ENCODE measurements at regions not wholly inside any gene's neighbourhood (a gene's known extent, or its start where the extent isn't known, plus 50 kb on each side); places are given as distances from the start of the nearest gene placed in this dataset.
"Not testable (repeated sequence)": the region's sequence is repeated elsewhere in the genome, so short reads cannot be mapped to it uniquely, and the experiment has no call there.

GRCh38 chr13:50729177-50729576 is 114.3 kb downstream of the DLEU7 start:
- DNase-seq = no peak

GRCh38 chr13:50730496-50731351 is 112.8 kb downstream of the DLEU7 start:
- no peak for DNase-seq

GRCh38 chr13:50731400-50731799 is 112.1 kb downstream of the DLEU7 start:
- DNase-seq = no peak

- no peak for DNase-seq
Observed at GRCh38 chr13:50732712-50733111, 110.8 kb downstream of the DLEU7 start.

GRCh38 chr13:50733392-50733791 is 110.1 kb downstream of the DLEU7 start:
- no peak for DNase-seq

- DNase-seq = no peak
Observed at GRCh38 chr13:50735071-50735470, 108.4 kb downstream of the DLEU7 start.

GRCh38 chr13:50740052-50740741 is 103.3 kb downstream of the DLEU7 start:
- DNase-seq = no peak

GRCh38 chr13:50742353-50742752 is 101.1 kb downstream of the DLEU7 start:
- DNase-seq = no peak

- no peak for DNase-seq
Observed at GRCh38 chr13:50742968-50743367, 100.5 kb downstream of the DLEU7 start.

- DNase-seq = no peak
Observed at GRCh38 chr13:50744116-50744660, 99.3 kb downstream of the DLEU7 start.

GRCh38 chr13:50745542-50746115 is 97.9 kb downstream of the DLEU7 start:
- DNase-seq = no peak

- DNase-seq = no peak
Observed at GRCh38 chr13:50747737-50748350, 95.6 kb downstream of the DLEU7 start.

- DNase-seq = not testable (repeated sequence)
Observed at GRCh38 chr13:50753221-50753620, 90.3 kb downstream of the DLEU7 start.

GRCh38 chr13:50755862-50756685 is 87.4 kb downstream of the DLEU7 start:
- peak; percentile 6 for DNase-seq

GRCh38 chr13:50757008-50757407 is 86.5 kb downstream of the DLEU7 start:
- DNase-seq = no peak

GRCh38 chr13:50758796-50759195 is 84.7 kb downstream of the DLEU7 start:
- no peak for DNase-seq

GRCh38 chr13:50760751-50761150 is 82.7 kb downstream of the DLEU7 start:
- DNase-seq = no peak

GRCh38 chr13:50761406-50761805 is 82.1 kb downstream of the DLEU7 start:
- DNase-seq = no peak

- no peak for DNase-seq
Observed at GRCh38 chr13:50762969-50763567, 80.4 kb downstream of the DLEU7 start.

- DNase-seq = no peak
Observed at GRCh38 chr13:50766013-50766412, 77.5 kb downstream of the DLEU7 start.

- DNase-seq = no peak
Observed at GRCh38 chr13:50766695-50767094, 76.8 kb downstream of the DLEU7 start.

- not testable (repeated sequence) for DNase-seq
Observed at GRCh38 chr13:50772881-50773280, 70.6 kb downstream of the DLEU7 start.

Measured in NCI-H1417 treated with DMSO at 0.1 percent for 48 hours (cell line).